ENCODE measurements at regions not wholly inside any gene's neighbourhood (a gene's known extent, or its start where the extent isn't known, plus 50 kb on each side); places are given as distances from the start of the nearest gene placed in this dataset.

- no peak for DNase-seq
Measured at GRCh38 chr12:105936496-105936895, 202.3 kb downstream of the NUAK1 start.

DNA sequence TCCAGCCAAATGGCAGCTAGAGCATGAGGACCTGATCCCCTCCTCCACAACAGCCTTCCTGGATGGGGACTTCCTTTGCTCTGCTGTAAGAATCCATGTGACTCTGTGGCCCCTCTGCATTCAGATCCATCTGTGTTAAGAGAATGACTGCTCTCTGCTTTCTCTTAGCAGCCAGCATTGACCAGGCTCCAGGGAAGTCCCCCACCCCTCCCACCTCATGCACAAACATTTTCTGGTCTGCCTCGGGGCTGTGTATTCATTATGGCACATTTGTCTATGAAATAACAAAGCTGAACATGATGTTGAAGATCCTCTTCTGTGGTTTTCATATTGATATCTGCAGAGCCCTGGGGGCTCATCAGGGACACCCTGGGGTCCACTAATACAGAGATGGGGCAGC, 201.7 kb downstream of the NUAK1 start:
- no peak for DNase-seq

GRCh38 chr12:105939181-105939721, 199.5 kb downstream of the NUAK1 start:
- DNase-seq, result no peak

DNA sequence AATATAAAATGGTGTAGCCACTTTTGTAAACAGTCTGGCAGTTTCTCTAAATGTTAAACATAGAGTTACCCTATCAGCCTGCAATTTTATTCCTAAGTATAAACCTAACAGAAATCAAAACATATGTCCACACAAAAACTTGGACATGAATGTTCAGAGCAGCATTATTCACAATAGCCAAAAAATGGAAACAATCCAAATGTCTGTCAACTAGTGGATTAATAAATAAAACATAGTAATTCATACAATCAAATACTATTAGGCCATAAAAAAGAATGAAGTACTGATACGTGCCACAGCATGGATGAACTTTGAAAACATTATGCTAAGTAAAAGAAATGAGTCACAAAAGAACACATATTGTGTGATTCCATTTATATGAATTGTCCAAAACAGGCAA, 196.5 kb downstream of the NUAK1 start:
- DNase-seq, result no peak

GRCh38 chr12:105943525-105943924, 195.2 kb downstream of the NUAK1 start:
- no peak for DNase-seq

DNA sequence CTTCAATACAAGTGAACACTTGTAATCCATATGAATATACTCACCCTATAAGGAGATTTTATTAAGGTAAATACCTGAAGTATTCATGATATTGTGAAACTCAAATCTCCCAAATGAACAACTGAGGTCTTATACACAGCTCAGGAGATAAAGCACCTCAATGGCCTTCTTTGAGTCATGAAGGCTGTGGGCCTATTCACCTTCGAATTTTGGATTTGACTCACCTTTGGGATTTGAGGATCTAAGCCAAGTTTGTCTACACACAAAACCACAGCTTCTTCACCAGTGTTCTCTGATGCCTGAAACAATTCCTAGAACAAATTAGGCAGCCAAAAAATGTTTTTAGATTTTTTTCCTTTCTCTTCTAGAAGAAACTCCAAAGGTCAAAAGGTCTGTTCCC, 194.1 kb downstream of the NUAK1 start:
- DNase-seq, result no peak

DNA sequence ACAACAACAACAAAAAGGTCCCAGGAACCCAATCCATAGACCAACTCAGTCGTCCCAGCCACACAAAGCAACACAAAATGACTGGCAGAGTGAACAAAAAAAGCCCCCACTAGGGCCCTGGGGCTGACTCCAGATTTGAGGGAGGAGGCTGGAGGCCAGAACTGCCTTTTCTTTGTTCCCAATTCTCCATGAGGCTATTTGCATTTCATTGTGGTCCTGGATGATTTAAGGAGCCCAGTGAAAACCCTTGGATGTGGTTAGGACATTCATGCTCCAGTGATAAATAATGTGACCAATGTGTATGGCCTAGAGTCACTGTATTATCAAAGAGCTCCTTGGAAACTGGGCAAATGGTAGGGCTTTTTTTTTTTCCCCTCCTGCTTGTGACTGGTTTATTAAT, 192.9 kb downstream of the NUAK1 start:
- no peak for DNase-seq

DNA sequence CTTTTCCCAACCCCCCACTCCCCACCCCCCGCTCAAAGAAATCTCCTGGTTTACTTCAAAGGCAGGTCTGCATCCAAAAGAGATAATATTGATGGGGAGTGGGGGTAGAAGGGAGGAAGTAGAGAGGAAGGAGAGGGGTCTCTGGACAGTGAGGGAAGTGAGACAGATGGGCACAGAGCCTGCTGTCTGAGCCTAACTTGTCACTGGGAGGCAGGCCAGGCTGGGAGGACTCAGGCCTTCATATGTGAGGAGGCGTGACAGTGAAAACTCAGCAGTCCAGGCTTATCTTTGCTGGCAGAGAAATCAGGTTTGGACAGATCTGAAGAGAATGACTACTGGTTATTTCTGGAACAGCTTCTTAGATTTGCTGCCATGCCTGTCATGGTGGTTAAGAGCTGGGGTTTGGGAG, 192.3 kb downstream of the NUAK1 start:
- no peak for DNase-seq

- no peak for DNase-seq
Measured at GRCh38 chr12:105947906-105948305, 190.8 kb downstream of the NUAK1 start.

GRCh38 chr12:105948331-105948730, 190.4 kb downstream of the NUAK1 start:
- DNase-seq, result peak; percentile 8

DNA sequence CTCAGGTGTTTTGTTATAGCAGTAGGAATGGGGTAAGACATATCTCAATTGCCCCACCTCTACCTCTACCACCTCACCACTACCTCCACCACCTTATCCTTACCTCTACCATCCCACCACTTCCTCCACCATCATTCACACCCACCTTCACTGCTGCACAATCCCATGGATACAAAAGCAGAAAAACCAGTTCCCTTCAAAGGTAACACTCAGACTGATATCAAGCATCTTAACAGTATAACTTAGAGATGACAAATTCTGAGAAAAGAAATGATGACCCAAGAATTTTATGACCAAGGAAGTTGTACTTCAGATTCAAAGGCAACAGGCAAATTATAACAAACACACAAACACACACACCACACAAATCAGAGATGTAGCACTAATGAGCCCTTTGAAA, 189.4 kb downstream of the NUAK1 start:
- DNase-seq, result no peak

- no peak for DNase-seq
Measured at GRCh38 chr12:105951732-105952131, 187.0 kb downstream of the NUAK1 start.

DNA sequence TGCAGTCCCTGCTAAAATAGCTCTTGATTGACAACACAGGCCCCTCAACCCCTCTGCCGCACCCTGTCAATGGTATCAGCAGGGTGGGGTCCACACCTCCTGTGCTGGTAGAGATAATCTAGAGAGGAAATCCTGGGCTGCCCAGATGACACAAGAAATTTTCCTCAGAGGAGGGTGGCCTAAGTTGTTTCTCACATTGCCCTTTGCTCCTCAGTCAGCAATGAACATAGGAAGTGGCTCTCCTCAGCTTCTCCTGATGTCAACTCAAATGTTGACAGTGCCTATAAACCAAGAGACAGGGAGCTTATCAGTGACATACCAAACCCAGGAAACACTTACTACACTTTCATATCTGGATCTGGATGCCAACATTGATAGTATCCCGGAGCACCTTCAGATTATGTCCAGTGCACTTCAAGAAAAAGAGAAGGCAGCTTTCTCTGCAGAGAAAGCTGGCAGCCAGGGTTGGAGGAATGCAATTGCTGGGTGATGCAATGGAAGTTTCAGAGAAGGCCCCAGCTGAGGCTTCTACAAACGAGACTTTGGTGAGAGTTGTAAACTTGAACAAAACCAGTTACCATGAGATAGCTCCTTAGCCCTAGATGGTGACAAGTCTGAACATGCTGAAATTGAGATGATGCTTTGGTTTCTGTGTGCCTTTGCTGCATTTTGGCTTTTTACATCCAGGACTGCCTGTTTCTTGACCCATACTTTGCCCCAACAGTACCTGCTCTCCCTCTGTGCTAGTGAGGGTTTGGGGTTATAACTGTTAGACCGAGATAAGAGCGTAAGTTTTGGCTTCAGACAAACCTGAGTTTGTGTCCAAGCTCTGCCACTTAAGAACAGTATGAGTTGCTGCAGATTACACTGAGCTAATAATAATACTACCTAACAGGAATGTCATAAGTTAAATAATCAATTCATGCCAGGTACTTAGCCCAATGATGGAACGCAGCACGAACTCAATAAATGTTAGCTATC, 183.5 kb downstream of the NUAK1 start:
- DNase-seq, result no peak

- no peak for DNase-seq
Measured at GRCh38 chr12:105955976-105956375, 182.8 kb downstream of the NUAK1 start.

- no peak for DNase-seq
Measured at GRCh38 chr12:105956662-105957457, 181.9 kb downstream of the NUAK1 start.

DNA sequence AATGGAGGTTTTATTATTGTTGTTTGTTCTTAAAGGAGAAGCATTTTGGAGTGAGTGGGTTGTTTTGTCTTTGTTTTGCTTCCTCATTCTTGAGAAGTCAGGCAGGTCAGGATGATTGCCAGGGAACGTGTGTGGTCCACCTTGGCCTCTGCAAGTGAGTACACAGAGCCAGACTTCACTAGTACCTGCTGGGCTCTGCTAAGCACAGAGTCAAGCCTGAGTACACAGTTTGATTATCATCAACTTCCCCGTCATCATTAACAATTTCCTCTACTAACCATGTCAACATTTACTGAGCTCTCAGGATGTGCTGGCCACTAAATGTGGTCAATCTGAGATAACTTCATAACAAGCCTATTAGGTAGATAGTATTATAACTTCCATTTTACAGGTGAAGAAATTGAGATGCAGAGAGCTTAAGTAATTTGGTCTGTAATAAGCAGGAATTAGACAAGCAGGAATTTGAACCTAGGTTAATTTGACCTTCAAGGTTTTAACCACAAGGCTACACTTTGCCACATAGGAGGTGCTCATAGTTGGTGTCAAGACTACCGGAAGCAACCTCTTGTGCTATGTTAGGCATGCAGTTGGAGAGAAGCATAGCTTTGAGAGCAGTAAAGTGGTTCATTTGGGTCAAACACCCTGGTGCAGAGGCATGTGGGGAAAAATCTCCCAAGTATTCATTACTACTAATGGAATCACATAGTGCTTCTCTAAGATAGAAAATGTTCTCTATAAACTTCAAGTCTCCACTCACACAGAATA, 178.3 kb downstream of the NUAK1 start:
- DNase-seq, result peak; percentile 39

- DNase-seq, result no peak
Measured at GRCh38 chr12:105961821-105962671, 176.7 kb downstream of the NUAK1 start.

DNA sequence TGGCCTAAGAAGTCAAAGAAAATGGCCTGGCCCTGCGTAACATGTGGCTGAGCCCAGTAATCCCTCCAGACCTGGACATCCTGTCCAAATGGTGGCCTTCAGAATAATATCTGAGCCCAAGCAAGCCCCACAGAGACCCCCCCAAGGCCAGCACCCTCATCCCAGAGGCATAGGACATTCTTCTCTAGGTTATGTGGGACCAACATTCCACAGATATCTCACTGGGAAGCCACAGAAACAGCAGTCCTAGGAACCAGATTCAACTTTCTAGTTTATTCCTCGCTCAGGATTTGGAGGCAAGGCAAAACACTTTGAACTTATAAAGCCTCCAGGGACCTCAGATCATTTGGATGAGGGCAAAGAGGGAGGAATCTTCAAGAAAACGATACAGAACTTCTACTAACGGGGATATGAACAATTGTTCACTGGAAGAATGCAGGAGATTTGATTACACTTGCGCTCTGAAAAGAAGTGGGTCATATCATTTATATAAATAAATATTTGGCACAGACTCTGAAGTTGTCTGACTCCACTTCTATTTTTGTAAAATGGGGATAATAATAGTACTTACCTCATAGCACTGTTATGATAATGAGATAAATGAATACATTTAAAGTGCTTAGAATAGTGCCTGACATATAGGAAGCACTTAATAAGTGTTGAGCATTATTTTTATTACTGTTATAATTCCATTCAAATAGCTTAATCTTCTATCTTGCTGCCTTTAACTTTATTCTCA, 171.5 kb downstream of the NUAK1 start:
- no peak for DNase-seq

- DNase-seq, result no peak
Measured at GRCh38 chr12:105968025-105968424, 170.7 kb downstream of the NUAK1 start.

- no peak for DNase-seq
Measured at GRCh38 chr12:105970885-105971284, 167.9 kb downstream of the NUAK1 start.

DNA sequence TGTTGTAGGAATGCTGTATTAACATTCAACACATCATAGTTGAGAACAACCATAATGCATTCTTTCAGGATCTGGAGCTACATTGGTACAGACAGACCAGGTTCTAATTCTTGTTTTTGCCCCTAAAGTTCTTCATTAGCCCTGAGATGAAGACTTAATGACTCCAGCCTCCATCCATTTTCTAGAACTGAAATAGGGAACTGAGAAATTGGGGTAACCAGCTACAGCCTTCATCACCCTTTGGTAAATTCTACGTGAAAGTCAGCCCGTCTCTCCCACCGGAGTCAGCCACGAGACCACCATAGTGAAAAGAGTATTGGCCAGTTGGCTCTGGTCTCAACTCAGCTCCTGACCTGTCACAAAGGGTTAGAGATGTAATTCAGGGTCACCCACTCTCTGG, 164.0 kb downstream of the NUAK1 start:
- no peak for DNase-seq
